HG03342 (cell line): ENCODE measurements at regions not wholly inside any gene's neighbourhood (a gene's known extent, or its start where the extent isn't known, plus 50 kb on each side); places are given as distances from the start of the nearest gene placed in this dataset.

Source experiments
- ATAC-seq: cut with Tn5 transposase; IDR thresholded peaks from one replicate; pipeline ENCODE4 v1.9.1; 2021; ENCODE audit warnings: mild to moderate bottlenecking, moderate library complexity; ENCODE audit not compliant: unreplicated experiment

DNA sequence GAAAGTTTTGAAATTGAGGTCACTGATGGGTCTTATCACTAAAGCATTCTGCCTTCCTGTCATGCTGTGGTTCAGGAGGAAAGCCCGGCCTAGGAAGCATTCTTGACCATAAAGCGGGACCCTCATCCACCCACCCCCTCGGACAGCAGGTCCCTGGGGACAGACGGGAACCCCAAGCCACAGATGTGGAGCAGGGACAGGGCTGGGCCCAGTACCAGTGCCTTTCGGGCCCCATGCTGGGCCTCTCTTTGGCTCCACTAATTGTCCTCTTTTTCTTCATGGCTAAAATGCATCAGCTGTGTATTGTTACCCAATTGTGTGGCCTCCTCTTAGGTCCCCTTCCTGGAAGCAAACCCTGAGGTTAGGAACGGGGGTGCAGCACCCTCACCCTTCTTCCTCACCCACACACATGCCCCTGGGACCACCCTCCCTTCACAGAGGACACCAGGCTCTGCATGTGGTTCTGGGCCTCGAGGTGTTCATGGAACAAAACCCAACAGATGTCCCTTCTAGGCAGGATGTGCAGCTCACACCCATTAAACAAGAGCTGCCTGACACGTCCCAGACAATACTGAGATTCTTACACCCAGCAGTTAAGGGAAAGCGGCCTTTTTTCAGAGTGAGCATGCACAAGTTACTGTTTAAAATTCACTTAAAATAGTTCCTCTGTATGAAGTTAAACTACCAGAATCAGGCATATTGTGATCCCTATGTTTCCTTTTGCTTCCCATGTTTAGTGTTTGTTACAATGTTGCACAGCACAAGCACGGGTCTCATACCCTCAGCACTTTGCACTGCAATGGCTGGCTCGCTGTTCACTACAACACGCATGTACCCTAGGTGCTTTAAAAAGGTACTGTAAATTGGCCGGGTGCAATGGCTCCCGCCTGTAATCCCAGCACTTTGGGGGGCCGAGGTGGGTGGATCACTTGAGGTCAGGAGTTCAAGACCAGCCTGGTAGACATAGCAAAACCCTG is 807.6 kb downstream of the BRD1 start:
- no peak for ATAC-seq

DNA sequence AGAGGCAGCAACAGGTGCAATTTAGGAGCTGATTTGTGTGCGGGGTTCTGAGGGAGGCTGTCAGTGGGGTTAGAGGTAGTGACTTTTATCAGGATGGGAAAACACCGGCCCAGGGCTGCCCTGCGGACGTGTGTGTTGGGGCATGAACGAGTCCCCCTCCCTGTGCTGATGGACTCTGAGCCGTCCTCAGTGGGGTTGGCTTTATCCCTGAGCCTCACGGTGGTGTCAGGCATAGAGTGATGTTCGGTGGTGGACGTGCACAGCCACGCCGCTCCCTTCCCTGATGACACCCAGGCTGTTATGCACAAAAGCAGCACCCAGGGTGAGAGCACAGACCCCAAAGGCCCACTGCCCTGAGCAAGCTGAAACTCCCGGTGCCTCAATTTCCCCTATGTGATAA is 809.1 kb downstream of the BRD1 start:
- ATAC-seq = no peak

DNA sequence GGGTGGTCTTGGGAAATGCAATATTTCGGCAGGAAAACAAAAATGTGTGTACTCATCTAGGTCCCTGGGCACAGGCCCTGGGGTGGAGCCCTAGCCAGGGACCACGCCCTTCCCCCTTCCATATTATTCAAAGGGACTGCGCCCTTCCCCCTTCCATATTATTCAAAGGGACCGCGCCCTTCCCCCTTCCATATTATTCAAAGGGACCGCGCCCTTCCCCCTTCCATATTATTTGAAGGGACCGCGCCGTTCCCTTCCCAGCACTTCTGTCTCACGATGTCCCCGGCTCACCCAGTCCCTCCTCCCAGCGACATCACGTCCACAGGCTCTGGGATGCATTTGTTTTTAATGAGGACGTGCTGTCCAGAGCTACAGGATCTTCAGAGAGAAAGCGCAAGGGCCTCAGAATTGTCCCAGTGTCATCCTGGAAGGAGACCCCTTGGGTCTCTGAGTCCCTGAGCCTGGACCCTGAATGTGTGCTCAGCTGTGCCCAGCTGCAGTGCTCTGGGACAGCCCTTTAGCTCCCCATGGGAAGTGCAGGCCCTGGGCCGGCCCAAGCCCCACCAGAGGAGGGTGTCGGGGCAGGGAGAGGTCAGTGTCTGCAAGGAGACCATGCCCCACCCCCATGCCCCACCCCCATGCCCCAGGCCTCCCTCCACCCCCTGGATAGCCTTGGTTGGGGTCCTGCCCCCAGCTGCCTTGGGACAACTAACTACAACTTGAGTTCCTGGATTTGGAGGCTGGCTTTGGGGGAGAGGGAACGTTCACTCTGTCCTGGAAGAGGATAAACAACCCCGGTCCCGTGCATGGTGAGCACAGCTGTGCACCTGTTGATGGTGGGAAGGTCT is 810.0 kb downstream of the BRD1 start:
- no peak for ATAC-seq

DNA sequence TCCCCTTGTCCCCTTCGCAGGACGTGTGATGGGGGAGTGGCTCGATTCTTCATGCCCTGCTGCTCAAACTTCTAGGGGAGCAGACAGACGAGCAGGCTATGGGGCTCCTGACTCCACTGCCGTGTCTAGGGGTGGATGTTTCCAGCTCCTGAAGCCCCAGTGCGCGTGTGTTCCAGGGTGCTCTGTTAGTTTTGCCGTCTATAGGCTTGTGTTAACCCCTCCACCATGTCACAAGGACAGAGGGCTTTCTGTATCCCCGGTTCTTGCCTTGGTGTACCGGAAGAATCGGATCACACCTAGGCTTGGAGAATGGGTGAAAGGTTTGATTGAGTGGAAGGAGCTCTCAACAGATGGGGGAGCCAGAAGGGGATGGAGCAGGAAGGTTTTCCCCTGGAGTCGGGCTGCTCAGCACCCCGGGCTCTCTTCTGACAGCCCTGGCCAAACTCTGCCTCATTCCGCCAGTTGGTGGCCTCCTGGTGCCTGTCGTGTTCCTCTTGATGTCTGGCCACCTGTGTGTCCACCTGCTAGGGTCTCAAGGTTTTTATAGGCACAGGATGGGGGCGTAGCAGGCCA is 810.7 kb downstream of the BRD1 start:
- ATAC-seq = no peak

DNA sequence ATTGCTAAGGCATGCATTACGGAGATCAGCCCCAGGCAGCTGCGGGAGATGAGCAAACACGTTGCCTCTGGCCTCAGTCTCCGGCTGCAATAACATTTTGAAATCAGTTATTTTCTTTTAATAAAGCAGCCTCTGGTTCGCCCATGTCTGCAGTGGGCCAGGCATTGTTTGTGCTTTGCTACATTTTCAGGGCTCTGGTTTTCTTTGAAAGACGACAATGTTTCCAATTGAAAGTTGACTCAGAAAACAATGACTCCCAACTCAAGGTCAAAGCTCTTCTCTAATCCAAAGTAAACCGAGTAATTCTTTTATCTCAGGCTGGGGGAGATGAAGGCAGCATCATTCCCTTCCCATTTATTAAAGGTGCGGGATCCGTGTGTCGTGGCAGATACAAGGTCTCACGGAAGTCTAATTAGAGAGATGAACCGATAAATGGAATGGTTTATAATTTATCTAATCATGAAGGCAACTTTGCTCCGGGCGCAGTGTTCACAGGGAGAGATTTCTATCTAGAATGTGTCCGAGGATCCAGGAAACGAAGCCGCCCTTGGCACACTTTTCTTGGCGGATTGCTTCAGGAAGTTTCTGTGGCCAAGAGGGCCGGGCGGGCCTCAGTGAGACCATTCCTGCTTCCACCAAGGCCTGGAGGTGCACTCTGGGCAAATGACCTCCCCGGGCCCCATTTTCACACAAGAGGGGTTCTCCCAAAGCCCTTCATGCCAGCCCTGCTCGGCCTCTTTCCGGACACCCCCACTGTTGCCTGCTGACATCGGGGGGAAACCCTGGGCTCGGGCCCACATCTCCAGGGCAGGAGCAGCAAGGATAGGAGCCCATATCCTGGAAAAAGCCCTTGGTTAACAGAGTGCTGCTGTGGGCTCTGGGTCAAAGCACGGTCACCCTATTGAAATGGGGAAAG is 811.4 kb downstream of the BRD1 start:
- ATAC-seq = no peak

DNA sequence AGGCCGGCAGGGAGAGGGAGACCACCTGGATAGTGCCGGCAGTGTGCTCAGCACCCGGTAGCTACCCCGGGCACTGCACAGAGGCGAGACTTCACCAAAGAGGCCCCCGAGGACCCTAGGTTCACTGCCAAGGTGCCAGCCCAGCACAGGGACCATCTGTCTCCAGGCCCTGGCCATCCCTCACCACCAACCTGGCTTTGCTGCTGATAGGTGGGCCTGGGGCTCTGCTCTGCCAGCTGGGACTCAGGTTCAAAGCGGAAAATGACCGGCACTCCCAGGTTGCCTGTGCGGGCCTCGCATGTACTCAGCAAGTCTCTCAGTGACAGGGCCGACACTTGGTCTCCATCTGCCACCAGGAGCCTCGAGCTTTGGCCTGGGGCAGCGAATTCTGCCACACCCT is 812.2 kb downstream of the BRD1 start:
- no peak for ATAC-seq

DNA sequence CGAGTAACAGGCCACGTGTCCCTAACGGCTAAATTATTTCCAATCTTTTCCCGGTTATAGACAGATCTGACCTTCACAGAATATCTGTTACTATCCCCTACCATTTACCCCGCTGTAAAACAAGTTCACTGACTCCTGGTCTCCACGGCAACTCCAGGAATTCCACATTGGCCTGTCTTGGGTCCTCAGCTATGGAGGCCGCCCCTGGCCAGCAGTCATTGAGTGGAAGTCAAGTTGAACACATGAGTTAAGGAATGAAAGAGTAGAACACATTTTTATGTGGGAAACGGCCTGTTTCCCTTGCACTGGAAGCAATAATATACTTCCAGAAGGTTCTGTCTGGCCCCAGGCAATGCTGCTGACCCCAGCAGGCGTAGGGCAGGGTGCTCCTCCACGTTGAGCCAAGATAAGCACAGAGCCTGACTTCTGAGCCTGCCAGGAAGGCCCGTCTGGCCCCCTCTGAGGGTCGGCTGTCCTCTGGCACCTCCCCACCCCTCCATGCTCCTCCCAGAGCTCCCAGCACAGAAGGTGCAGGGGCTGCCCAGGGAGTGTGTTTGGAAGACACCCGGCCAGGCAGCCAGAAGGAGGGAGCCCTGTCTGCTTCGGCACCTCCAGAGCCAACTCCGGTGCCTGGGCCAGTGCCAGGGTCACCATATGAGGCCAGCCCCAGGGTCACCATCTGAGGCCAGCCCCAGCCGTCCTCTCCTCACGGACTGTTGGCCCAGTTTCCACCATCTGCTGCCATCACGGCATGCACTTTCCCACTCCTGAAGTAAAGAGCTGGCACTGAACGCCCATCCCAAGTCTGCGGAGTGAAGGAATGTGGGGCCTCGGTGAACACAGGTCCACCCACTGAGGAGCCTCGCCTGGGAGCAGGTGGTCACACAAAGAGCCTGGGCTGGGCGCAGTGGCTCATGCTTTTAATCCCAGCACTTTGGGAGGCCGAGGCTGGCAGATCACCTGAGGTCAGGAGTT is 813.2 kb downstream of the BRD1 start:
- ATAC-seq = no peak

DNA sequence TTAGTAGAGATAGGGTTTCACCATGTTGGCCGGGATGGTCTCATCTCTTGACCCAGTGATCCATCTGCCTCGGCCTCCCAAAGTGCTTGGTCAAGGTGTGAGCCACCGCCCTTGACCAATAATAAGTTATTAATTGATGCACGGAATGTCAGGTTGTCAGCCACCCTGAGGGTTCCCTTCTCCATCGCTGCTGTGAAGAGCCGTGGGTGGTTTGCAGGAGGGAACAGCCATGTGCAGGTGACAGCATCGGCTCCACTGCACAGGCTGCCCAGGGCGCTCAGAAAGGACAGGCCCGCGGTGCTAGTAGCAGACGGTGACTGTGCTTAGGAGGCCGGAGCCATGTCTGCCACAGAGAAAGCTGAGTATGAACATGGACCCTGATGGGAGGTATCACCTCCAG is 814.0 kb downstream of the BRD1 start:
- no peak for ATAC-seq

DNA sequence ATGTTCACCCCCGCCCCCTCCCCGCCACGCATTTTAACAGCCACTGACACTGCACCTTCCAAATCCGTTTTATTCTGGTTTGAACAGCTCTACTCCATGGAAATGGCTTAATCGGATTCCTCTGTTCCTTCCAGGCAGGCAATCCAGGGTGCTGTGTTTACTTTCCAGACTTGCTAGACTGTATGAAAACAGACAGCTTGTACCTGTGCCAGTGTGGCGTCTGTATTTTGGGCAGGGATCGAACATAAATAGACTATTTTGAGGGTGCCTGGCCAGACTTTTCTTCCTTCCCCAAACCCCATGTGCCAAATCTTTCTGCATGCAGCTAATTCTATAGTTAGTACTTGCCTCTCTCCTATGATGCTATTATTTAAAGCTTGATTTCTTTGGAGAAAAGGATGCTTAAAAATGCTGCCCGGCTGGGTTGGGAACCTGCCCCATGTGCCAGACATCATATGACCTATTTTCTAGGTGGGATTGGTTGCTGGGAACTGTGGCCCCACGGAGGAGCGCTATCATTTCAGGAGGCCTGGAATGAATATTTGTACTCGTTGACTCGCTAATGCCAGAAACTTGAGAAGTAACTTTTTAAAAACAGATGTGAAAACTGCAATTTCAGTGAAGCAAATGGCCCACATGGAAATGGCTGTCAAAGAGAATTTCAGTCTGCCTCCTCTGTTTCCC is 814.8 kb downstream of the BRD1 start:
- no peak for ATAC-seq

DNA sequence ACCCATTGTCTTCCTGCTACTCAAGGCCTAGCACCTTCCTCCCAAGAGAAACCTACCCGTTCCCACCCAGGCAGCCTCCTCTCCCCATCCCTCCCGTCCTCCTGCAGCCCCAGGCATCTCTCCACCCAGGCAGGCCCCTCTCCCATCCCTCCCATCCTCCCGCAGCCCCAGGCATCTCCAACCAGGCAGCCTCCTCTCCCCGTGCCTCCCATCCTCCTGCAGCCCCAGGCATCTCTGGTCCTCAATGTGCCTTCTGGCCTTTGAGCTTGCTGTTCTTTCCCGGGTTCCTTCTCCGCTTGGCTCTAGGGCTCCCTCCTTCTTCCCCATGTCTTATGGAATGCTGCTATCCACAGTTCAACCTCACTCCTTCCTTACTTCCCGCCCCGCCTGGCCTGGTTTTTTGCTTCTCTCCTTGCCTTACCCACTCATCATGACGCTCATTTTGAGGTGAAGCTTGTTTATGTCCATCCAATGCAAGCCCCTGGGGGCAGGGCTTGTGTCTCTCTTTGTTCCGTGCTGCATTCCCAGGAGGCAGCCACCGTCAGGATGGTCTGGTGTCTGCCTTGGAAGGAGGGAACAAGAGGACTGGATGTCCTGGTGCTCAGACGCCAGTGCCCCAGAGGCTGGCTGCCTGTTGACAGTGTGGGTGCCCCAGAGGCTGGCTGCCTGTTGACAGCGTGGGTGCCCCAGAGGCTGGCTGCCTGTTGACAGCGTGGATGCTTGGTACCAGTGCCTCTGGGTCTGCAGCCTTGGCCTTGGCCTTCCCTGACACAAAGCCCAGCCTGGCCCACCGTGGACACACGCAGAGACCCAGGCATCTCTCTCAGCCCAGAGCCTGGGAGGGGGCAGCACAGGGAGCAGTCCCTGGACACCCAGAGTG is 815.7 kb downstream of the BRD1 start:
- no peak for ATAC-seq

DNA sequence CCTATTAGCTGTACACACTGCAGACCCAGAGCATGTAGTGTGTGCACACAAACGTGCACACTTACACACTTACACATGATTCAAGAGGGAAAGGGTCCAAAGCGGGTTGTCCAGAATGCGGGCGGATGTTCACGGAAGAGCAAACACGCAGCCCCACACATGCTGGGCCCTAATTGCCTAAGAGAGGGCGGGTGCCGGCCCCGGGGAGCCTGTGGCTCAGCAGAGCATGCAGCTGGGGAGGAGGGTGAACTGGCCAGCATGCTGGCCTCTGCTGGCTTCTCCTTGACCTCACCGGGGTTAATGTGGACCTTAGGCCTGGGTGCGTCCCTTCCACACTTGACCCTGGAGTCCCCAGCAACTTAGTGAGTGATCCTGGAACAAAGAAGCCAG is 816.3 kb downstream of the BRD1 start:
- ATAC-seq = no peak

DNA sequence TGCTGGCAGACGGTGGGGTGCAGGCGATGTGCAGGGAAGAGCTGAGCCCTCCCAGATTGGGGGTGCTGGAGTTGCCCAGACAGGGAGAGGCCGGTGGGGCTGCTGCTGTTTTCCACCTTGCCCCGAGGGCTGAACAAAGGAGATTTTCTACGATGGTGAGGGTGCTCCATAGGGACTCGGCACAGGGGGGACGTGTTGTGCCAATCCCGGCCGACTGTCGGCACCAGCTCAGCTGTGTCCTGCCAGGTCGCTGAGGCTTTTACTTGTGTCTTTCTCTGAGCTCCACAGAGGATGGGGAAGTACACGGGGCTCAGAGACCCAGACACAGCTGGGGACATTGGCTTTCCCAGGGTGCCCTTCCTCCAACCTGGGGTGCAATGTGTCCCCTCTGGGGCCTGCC is 816.8 kb downstream of the BRD1 start:
- ATAC-seq = no peak

DNA sequence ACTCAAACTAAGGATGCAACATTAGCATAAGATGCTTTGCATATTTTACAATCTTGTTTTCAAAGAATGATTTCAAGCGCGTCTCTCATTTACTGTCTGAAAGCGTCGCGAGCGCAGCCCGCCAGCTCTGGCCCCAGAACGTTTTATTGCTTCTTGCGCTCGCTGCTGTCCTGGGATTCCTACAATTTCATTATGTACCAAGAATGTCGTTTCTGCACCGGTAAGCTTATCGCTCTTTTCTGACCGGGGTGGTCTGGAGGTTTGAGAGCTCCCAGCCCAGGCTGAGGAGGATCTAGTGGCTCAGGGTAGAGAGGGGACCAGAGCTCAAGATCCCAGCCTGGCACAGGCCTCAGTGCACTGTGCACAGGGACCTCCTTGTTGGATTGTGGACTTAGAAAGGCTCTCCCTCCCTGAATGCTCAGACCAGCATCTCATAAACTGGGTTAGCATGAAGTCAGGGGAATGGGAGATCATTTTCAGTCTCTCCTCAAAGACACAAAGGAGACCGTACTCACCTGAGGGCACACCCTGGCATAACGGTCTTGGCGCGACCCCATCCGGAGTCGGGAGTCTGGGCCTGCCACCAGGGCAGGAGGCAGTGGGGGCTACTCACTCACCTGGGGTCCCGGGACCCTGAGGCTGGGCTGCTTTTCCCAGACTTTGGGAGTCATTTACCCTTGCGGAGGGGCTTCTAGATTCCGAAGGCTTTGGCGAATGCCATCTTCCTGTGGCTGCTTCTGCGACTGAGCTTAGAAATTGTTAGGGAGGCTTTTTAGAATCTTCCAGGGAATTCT is 817.4 kb downstream of the BRD1 start:
- no peak for ATAC-seq

DNA sequence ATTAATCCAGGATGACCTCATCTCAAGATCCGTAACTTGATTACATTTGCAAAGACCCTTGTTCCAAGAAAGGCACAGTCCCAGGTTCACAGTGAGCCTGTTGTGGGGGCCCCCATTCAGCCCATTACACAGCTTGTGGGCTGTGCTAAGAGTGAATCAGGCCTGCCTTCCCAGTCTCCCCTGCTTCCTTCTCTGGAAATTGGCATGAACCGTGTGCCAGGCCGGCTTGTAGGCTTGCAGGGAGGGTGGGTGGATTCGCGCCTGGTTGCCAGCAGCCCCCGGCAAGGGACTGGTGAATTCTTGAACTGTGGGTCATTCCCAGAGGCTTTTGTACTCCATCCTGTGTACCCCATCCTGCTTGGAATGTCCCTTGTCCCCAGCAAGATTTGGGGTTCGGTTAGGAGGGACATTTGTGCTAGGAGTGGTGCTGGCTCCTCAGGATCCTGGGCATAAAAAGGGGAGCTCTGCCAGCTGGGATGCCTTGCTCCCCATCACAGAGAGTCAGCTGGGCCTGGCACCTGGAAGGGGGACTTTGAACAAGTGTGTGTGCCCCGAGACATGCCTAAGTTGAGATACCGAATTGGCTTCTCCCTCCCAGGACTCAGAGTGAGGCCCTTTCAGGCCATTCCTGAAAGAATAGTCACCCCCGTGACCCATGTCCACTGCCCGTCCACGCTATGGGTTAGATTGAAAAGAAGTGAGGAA is 818.2 kb downstream of the BRD1 start:
- no peak for ATAC-seq

DNA sequence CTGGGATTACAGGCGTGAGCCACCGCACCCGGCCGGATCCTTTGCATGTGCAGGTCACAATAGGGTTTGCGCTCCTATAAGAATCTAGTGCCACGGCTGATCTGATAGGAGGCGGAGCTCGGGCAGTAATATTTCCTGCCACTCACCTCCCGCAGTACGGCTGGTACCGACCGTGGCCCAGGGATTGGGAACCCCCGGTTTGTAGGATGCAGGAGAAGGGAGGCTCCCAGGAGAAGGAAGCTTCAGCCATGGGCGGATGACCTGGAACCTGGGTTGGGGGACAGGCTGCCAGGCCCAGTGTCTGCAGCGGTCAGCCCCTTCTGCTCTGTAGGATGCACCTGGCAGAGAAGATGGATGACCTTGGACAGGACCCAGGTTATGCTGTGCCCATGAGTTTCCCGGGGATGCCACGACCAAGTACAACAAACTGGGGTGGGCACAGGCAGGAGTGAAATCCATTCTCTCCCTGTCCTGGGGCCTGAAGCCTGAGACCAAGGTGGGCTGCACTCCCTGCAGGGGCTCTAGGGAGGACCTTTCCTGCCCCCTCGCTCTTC is 818.9 kb downstream of the BRD1 start:
- ATAC-seq = no peak

DNA sequence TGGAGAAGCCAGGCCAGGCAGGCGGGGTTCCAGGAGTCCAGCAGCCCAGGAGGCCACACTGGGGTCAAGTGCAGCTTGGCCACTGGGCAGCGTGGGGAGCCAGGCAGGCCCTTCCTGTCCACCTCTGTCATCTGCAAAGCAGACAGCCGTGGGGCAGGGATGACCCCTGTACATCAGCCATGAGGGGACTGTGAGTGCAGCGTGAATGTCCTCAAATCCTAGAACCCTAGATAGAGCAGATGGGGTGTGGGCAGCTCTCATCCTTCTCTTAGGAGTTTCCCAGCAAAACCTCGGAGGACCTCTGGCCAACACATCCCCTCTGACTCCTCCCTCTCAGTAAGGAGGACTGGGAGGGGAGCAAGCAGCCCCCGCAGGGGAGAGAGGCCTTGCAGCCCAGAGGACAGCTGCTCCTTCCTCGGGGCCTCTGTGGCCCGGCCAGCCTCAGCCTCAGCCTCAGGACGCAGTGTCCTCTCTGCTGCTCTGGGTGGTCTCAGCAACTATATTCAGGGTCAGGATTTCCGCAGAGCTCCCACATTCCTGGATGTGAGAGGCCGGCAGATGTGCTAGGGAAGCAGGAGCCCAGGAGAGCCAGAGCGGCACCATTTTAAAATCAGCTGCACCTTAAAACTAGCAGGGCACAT is 820.5 kb downstream of the BRD1 start:
- ATAC-seq = no peak
